ENCODE measurements at regions not wholly inside any gene's neighbourhood (a gene's known extent, or its start where the extent isn't known, plus 50 kb on each side); places are given as distances from the start of the nearest gene placed in this dataset.

DNA sequence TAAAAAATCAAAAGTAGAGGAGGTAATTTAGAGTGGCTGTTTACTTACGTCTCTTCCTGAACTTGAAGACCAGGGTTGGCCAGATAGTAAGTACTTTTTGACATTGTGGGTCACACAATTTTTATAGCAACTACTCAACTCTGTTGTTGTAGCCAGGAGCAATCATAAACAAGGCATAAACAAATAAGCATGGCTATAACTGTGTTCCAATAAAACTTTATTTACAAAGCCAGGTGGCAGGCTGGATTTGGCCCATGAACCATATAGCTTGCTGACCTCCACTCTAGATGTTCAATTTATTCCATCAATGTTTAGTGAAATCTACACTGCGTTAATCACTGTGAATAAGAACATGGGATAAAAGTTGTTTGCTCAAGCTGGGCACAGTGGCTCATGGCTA, 500.4 kb upstream of the ERCC4 start:
- Histone ChIP-seq H3K9me2 (ENCODE audit: insufficient read depth) (no peaks in the 10 kb centered on the region), H3K36me3 (ENCODE audit: control insufficient read depth in 1 of 2, insufficient read depth in 2 of 2, low read length in 2 of 2) (no peaks in the 10 kb centered on the region), H3K4me3 (replicated peaks in 1 of 2; ENCODE audit: low read depth in 1 of 2, low read length in 2 of 2) (no peak overlapping the region), H4K20me1 (ENCODE audit: insufficient read depth) (no peaks in the 10 kb centered on the region), H3K27me3 (ENCODE audit: insufficient read depth, low read length) (no peaks in the 10 kb centered on the region), H3K4me2 (ENCODE audit: low read length) (no peak overlapping the region), H3K9me3 (ENCODE audit: control insufficient read depth in 1 of 2, insufficient read depth in 1 of 2, low read depth in 1 of 2, low read length in 2 of 2) (no peaks in the 10 kb centered on the region), H3K4me1 (ENCODE audit: control insufficient read depth in 1 of 2, insufficient read depth in 2 of 2, low read length in 2 of 2) (no peaks in the 10 kb centered on the region), H3K79me2 (ENCODE audit: insufficient read depth, low read length) (no peaks in the 10 kb centered on the region), H3K9ac (ENCODE audit: low read length) (no peak overlapping the region), H3K27ac (ENCODE audit: low read depth, low read length) (no peak overlapping the region), H2AFZ (ENCODE audit: low read depth, low read length, poor library complexity, severe bottlenecking) (no peak overlapping the region)
- ChIA-PET RAD21 (ENCODE audit: low non-redundant PET in 1 of 2, low total read pairs in 2 of 2, uncharacterized antibody in 2 of 2, unreplicated experiment in 2 of 2) (no interaction called here), CTCF (no interaction called here), POLR2A (no interaction called here)
- intact Hi-C loops (cut with micrococcal nuclease): no loop called here
- no peak for DNase-seq (ENCODE audit: low read depth, low spot score)
- BruUV-seq (replicated peaks): no TSS peak
- no peak for ATAC-seq
- no peak for TF ChIP-seq RAD21 (IDR thresholded peaks at IDR 0.05; ENCODE audit: low read depth)
- TF ChIP-seq SRF (IDR thresholded peaks at IDR 0.05; ENCODE audit: low read depth): no peak
- TF ChIP-seq EGR1 (IDR thresholded peaks at IDR 0.05; ENCODE audit: low read depth): no peak
- TF ChIP-seq, protein P1, sequence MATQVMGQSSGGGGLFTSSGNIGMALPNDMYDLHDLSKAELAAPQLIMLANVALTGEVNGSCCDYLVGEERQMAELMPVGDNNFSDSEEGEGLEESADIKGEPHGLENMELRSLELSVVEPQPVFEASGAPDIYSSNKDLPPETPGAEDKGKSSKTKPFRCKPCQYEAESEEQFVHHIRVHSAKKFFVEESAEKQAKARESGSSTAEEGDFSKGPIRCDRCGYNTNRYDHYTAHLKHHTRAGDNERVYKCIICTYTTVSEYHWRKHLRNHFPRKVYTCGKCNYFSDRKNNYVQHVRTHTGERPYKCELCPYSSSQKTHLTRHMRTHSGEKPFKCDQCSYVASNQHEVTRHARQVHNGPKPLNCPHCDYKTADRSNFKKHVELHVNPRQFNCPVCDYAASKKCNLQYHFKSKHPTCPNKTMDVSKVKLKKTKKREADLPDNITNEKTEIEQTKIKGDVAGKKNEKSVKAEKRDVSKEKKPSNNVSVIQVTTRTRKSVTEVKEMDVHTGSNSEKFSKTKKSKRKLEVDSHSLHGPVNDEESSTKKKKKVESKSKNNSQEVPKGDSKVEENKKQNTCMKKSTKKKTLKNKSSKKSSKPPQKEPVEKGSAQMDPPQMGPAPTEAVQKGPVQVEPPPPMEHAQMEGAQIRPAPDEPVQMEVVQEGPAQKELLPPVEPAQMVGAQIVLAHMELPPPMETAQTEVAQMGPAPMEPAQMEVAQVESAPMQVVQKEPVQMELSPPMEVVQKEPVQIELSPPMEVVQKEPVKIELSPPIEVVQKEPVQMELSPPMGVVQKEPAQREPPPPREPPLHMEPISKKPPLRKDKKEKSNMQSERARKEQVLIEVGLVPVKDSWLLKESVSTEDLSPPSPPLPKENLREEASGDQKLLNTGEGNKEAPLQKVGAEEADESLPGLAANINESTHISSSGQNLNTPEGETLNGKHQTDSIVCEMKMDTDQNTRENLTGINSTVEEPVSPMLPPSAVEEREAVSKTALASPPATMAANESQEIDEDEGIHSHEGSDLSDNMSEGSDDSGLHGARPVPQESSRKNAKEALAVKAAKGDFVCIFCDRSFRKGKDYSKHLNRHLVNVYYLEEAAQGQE (IDR thresholded peaks at IDR 0.05; ENCODE audit: low read depth): no peak
- no peak for TF ChIP-seq JUND (IDR thresholded peaks at IDR 0.05)

DNA sequence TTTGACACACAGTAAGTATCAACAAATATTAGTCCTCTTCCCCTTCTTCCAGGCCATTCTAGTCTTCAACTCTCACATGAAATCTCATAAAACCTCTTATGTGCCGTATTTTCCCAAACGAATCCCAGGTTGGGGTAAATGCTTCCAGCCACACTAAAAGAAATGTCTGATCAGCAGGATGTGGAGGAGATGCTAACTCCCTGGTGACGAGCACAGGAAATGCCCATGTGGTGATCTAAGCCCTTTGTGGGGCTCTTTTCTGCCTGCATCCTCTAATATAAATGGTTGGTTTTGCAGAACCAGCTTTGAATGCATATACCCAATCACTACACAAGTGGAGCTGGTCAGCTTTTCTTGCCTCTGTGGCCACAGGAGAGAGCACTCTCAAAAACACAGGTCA, 498.2 kb upstream of the ERCC4 start:
- H3K27me3 ChIP-seq (ENCODE audit: insufficient read depth, low read length): no peaks in the 10 kb centered on the region
- no peaks in the 10 kb centered on the region for H3K36me3 ChIP-seq (ENCODE audit: control insufficient read depth in 1 of 2, insufficient read depth in 2 of 2, low read length in 2 of 2)
- H3K9me3 ChIP-seq (ENCODE audit: control insufficient read depth in 1 of 2, insufficient read depth in 1 of 2, low read depth in 1 of 2, low read length in 2 of 2): no peaks in the 10 kb centered on the region
- intact Hi-C loops (cut with micrococcal nuclease): no loop called here
- no peak for ATAC-seq
- H3K4me1 ChIP-seq (ENCODE audit: control insufficient read depth in 1 of 2, insufficient read depth in 2 of 2, low read length in 2 of 2): no peaks in the 10 kb centered on the region
- H3K4me2 ChIP-seq (ENCODE audit: low read length): no peak overlapping the region
- no peaks in the 10 kb centered on the region for H4K20me1 ChIP-seq (ENCODE audit: insufficient read depth)
- POLR2A ChIA-PET: no interaction called here
- no TSS peak for BruUV-seq (replicated peaks)
- no peak for DNase-seq (ENCODE audit: low read depth, low spot score)
- H3K79me2 ChIP-seq (ENCODE audit: insufficient read depth, low read length): no peaks in the 10 kb centered on the region
- H2AFZ ChIP-seq (ENCODE audit: low read depth, low read length, poor library complexity, severe bottlenecking): no peak overlapping the region
- RAD21 ChIA-PET (ENCODE audit: low non-redundant PET in 1 of 2, low total read pairs in 2 of 2, uncharacterized antibody in 2 of 2, unreplicated experiment in 2 of 2): no interaction called here
- H3K9ac ChIP-seq (ENCODE audit: low read length): no peak overlapping the region
- CTCF ChIA-PET: no interaction called here
- no peaks in the 10 kb centered on the region for H3K9me2 ChIP-seq (ENCODE audit: insufficient read depth)
- H3K27ac ChIP-seq (ENCODE audit: low read depth, low read length): no peak overlapping the region
- H3K4me3 ChIP-seq (replicated peaks in 1 of 2; ENCODE audit: low read depth in 1 of 2, low read length in 2 of 2): no peak overlapping the region
- TF ChIP-seq EGR1 (IDR thresholded peaks at IDR 0.05; ENCODE audit: low read depth): no peak
- TF ChIP-seq FOSL1 (IDR thresholded peaks at IDR 0.05; ENCODE audit: low read depth): no peak
- TF ChIP-seq EZH2 (IDR thresholded peaks at IDR 0.05): no peak
- TF ChIP-seq YY1 (IDR thresholded peaks at IDR 0.05; ENCODE audit: extremely low read depth, insufficient replicate concordance, low read depth, low read length): no peak
- no peak for TF ChIP-seq POLR2AphosphoS5 (IDR thresholded peaks at IDR 0.05; ENCODE audit: low read depth, low read length)
- no peak for TF ChIP-seq CBX3 (IDR thresholded peaks at IDR 0.05; ENCODE audit: low read depth)
- no peak for TF ChIP-seq SRF (IDR thresholded peaks at IDR 0.05; ENCODE audit: low read depth)
- TF ChIP-seq RAD21 (IDR thresholded peaks at IDR 0.05; ENCODE audit: low read depth): no peak
- no peak for TF ChIP-seq POLR2A (IDR thresholded peaks at IDR 0.05; ENCODE audit: borderline replicate concordance, extremely low read depth, insufficient read depth, insufficient read length)
- TF ChIP-seq SIN3A (IDR thresholded peaks at IDR 0.05; ENCODE audit: low read depth): no peak
- TF ChIP-seq, protein P1 (IDR thresholded peaks at IDR 0.05; ENCODE audit: low read depth): no peak
- no peak for TF ChIP-seq TCF7L2 (IDR thresholded peaks at IDR 0.05; ENCODE audit: borderline replicate concordance, extremely low read depth, insufficient read depth, insufficient read length)
- TF ChIP-seq EZH2phosphoT487 (IDR thresholded peaks at IDR 0.05; ENCODE audit: borderline replicate concordance): no peak
- TF ChIP-seq, protein P2, sequence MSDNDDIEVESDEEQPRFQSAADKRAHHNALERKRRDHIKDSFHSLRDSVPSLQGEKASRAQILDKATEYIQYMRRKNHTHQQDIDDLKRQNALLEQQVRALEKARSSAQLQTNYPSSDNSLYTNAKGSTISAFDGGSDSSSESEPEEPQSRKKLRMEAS (IDR thresholded peaks at IDR 0.05): no peak
- no peak for TF ChIP-seq CEBPB (IDR thresholded peaks at IDR 0.05; ENCODE audit: low read depth)
